GM12874 (cell line): ENCODE measurements at regions not wholly inside any gene's neighbourhood (a gene's known extent, or its start where the extent isn't known, plus 50 kb on each side); places are given as distances from the start of the nearest gene placed in this dataset.

Experiments
- TF ChIP-seq, protein P1 (sequence below): IDR thresholded peaks from 2 replicates; pipeline ENCODE4 v1.5.1; 2011; ENCODE audit warnings: low read depth, mild to moderate bottlenecking, control low read depth, low read length, moderate library complexity; ENCODE audit not compliant: insufficient read depth

DNA sequence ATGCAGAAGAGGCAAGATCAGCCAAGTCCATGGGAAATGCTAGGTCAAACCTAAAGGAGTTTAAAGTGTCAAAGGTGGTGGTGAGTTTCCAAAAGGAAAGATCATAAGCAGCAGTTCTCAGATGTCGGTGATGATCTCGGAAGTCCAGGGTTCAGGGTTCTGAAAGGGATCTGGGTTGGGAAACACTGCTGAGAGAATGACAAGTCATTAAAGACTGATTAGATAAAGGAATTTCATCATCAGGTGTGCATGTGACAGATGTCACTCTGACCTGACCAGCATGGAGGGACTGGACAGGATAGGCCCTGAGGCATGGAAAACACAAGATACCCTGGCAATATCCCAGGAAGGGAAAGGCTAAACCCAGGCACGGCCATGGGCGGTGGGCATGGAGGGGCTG lies 195.7 kb upstream of the TBL1X start:
- TF ChIP-seq, protein P1, sequence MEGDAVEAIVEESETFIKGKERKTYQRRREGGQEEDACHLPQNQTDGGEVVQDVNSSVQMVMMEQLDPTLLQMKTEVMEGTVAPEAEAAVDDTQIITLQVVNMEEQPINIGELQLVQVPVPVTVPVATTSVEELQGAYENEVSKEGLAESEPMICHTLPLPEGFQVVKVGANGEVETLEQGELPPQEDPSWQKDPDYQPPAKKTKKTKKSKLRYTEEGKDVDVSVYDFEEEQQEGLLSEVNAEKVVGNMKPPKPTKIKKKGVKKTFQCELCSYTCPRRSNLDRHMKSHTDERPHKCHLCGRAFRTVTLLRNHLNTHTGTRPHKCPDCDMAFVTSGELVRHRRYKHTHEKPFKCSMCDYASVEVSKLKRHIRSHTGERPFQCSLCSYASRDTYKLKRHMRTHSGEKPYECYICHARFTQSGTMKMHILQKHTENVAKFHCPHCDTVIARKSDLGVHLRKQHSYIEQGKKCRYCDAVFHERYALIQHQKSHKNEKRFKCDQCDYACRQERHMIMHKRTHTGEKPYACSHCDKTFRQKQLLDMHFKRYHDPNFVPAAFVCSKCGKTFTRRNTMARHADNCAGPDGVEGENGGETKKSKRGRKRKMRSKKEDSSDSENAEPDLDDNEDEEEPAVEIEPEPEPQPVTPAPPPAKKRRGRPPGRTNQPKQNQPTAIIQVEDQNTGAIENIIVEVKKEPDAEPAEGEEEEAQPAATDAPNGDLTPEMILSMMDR = no peak

DNA sequence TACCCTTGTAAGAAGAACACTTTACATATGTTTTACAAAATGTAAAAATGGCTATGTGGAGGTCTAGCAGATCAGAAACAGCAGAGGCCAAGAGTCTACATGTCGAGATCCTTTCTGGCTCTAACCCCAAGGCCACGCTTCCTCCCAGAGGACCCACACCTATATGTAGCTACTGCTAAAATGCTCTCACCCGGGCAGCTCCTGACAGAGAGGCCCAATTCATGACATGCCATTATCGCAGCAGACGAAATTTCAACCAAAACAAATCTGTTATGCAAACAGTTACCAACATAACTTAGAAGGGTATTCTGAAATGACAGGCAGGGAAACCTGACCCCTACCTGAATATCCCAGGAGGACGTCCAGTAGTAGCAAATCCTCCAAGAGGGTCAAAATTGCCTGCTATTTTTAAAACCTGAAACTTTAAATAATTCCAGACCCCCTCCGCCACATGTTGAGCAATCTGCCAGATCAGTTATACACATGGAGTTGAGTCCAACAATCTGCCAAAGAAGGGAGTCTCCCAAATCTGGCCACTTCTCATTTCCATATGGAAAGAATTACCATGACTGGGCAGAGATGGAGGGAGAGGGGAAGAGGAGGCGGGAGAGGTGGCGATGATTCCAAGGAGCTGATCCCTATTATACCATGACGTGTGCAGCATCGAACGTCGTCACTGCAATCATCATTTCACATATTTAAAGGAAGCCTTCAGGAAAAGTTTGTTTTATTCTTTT lies 192.9 kb upstream of the TBL1X start:
- TF ChIP-seq, protein P1 = no peak

DNA sequence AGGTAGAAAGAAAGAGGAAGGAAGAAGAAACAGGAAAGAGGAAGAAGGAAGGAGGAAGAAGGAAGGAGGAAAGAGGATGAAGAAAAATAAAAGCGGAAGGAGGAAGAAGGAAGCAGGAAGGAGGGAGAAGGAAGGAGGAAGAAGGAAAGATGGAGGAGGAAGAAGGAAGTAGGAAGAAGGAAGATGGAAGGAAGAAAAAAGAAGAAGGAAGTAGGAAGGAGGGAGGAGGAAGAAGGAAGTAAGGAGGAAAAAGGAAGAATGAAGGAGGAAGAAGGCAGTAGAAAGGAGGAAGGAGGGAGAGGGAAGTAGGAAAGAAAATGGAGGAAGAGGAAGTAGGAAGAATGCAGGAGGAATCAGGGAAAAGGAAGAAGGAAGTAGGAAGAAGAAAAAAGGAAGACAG lies 191.1 kb upstream of the TBL1X start:
- TF ChIP-seq, protein P1 = no peak

DNA sequence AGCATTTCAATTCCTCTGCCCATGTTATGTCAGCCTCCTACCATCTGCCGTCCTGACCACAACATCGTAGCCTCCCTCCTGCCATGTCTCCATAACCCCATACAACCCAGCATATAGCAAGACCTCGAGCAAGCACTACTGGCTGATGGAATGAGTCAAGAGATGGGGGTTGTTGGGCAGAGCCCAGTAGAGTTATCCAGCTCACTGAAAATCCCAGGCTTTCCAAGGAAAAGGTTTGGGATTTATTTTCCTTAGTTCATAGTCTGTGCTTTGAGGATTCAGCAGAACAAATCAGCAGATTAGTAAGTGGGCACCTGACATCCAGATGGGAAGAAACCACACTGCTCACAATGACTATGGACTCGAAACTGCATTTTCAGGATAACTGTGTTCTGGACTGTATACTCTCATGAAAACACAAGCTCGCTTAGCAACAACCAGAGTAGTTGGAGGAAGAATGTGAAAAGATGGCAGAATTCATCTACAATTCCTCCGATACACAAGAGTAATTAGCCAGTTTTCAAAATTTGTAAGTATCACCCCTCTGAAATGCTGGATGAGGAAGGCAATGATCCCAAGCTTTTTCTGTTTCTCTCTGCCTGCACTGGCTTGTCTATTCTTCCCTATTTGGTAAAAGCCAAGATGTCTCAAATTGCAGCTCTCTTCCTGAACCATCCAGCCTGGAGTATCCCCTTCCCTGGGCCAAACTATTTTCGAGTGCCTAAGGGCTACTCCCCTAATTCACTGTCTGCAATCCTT lies 186.2 kb upstream of the TBL1X start:
- TF ChIP-seq, protein P1 = no peak

DNA sequence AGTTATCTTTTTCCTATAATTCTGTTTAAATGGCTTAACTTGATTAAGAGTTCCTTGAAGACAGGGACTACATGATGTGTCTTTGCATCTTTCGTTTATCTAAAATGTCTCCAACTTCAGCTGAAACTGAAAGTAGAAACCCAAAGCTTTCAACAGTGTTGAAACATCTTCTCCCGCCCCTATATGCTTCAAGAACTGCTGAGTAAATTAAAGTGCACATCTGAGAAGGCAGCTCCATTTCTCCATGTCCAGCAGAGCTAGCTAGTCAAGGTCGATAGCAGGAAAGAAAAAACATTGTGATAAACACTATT lies 185.7 kb upstream of the TBL1X start:
- TF ChIP-seq, protein P1 = no peak

DNA sequence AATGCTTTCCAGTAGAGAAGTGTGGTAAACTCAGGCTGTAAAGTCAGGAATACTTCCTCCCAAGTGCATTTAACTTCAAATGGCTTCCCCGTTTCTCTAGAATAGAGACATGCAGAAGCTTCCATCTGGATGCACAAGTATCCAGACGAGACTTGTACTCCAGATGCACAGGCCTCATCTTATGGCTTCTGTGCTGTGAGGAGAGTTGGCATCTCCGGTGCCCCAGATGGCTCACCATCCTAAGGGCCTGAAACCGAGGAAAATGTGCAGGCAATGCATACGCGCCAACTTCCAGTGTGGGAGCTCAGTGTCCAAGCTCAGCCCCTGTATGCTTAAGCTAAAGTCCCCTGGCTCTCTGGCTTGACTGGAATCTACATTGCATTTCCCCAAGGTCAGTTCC lies 184.0 kb upstream of the TBL1X start:
- TF ChIP-seq, protein P1 = no peak

DNA sequence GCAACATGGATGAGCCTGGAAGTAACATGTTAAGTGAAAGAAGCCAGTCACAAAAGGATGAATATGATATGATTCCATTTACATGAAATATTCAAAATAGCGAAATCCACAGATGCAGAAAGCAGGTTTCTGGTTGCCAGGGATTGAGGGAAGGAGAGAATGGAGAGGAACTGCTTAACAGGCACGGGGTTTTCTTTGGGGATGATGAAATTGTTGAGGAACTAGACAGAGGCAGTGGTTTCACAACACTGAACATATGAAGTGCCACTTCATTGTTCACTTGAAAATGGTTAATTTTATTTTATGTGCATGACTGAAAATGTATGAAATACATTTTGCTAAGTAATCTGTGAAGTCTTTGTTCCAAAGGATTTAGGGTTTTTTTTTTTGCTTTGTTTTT lies 182.5 kb upstream of the TBL1X start:
- TF ChIP-seq, protein P1 = no peak
